ENCODE measurements at regions not wholly inside any gene's neighbourhood (a gene's known extent, or its start where the extent isn't known, plus 50 kb on each side); places are given as distances from the start of the nearest gene placed in this dataset.

- Mint-ChIP-seq H3K36me3 (no peaks in the 10 kb centered on the region), H3K27me3 (peaks cover 4 to 13% of the 10 kb centered on the region in 2 donors), H3K4me3 (no peak overlapping the region), H3K27ac (no peak overlapping the region), H3K4me1 (no peaks in the 10 kb centered on the region), H3K9me3 (peaks cover 3 to 16% (median 6%) of the 10 kb centered on the region in 3 donors)
- ChIA-PET POLR2A (interaction anchor here in 1 of 2 donors (0.6 to 0.7 kb wide), 2 partner anchors 483 to 1409 kb away, joined by 3 read pairs; no protein-coding TSS in a partner anchor), CTCF (interaction anchor here (0.6 to 0.7 kb wide), 3 partner anchors 63 to 465 kb away, joined by 3 to 6 read pairs (median 4); no protein-coding TSS in a partner anchor)
- DNase-seq (no peak), ATAC-seq (replicated peaks in 1 of 4) (no peak)
- peaks cover 0 to 3% of the 10 kb centered on the region in 2 experiments for H3K27me3 ChIP-seq (replicated peaks in 1 of 2; ENCODE audit: control insufficient read depth in 2 of 2, extremely low read depth in 1 of 2, insufficient read depth in 2 of 2, low read length in 1 of 2)
- peaks cover 2% of the 10 kb centered on the region for H3K9me3 ChIP-seq
- no peak overlapping the region for H3K27ac ChIP-seq (ENCODE audit: low read length)
- H3K36me3 ChIP-seq (ENCODE audit: control insufficient read depth in 2 of 2, extremely low read depth in 1 of 2, insufficient read depth in 1 of 2, low read length in 1 of 2): no peaks in the 10 kb centered on the region
- H3K4me3 ChIP-seq (ENCODE audit: control insufficient read depth in 1 of 2, extremely low read depth in 1 of 2, low read length in 1 of 2): no peak overlapping the region
- 80% methylated on average over 1 of the region's 5 CpGs for WGBS (ENCODE audit: insufficient coverage)
- H3K4me1 ChIP-seq (ENCODE audit: control insufficient read depth in 1 of 2, extremely low read depth in 1 of 2, insufficient read depth in 2 of 2, low read length in 2 of 2): no peaks in the 10 kb centered on the region
Observed at GRCh38 chr21:35417762-35418161, 368.7 kb upstream of the RUNX1 start.

DNA sequence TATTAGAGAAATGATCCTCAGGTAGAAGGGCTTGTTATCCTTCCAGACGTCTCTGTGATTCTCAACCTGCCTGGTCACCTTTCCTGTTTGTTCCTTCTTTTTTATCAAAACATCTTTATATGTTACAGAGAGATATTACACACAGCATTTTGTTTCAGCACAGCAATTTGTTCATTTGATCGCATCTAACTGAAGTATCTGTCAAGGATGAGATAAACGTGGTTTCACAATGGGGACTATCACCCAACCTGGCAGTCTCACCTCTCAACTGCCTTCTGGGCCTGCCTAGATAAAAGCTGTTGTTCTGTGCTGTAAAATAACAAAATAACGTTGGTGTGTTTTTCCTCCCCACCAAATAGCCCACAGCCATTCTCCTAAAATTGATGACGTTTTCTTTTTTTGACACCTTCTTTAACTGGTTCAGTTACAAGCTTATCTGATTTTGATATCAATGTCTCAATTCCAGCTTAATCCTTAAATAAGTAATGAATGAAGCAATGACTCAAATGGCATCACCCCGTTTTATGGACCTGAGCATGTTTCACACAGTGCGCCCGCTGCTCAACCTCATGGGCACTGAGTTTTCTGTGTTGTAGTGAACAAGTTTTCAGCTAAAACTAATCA, 367.9 kb upstream of the RUNX1 start:
- Histone ChIP-seq H3K9me3 (no peaks in the 10 kb centered on the region), H3K4me3 (ENCODE audit: control insufficient read depth in 1 of 2, extremely low read depth in 1 of 2, low read length in 1 of 2) (no peak overlapping the region), H3K27ac (ENCODE audit: low read length) (no peak overlapping the region), H3K27me3 (replicated peaks in 1 of 2; ENCODE audit: control insufficient read depth in 2 of 2, extremely low read depth in 1 of 2, insufficient read depth in 2 of 2, low read length in 1 of 2) (peaks cover 0 to 3% of the 10 kb centered on the region in 2 experiments), H3K36me3 (ENCODE audit: control insufficient read depth in 2 of 2, extremely low read depth in 1 of 2, insufficient read depth in 1 of 2, low read length in 1 of 2) (no peaks in the 10 kb centered on the region), H3K4me1 (ENCODE audit: control insufficient read depth in 1 of 2, extremely low read depth in 1 of 2, insufficient read depth in 2 of 2, low read length in 2 of 2) (no peaks in the 10 kb centered on the region)
- ChIA-PET POLR2A (no interaction called here), CTCF (no interaction called here)
- Mint-ChIP-seq H3K27me3 (peaks cover 7 to 20% of the 10 kb centered on the region in 2 donors), H3K4me3 (no peak overlapping the region), H3K36me3 (no peaks in the 10 kb centered on the region), H3K27ac (no peak overlapping the region), H3K9me3 (peaks cover 3 to 10% (median 6%) of the 10 kb centered on the region in 3 donors), H3K4me1 (no peaks in the 10 kb centered on the region)
- no peak for DNase-seq
- ATAC-seq (replicated peaks in 1 of 4): no peak
- WGBS (ENCODE audit: insufficient coverage): 100% methylated on average over 1 of the region's 8 CpGs

- Histone ChIP-seq H3K36me3 (ENCODE audit: control insufficient read depth in 2 of 2, extremely low read depth in 1 of 2, insufficient read depth in 1 of 2, low read length in 1 of 2) (no peaks in the 10 kb centered on the region), H3K4me1 (ENCODE audit: control insufficient read depth in 1 of 2, extremely low read depth in 1 of 2, insufficient read depth in 2 of 2, low read length in 2 of 2) (no peaks in the 10 kb centered on the region), H3K9me3 (no peaks in the 10 kb centered on the region), H3K27ac (ENCODE audit: low read length) (no peak overlapping the region), H3K27me3 (replicated peaks in 1 of 2; ENCODE audit: control insufficient read depth in 2 of 2, extremely low read depth in 1 of 2, insufficient read depth in 2 of 2, low read length in 1 of 2) (peaks cover 0 to 6% of the 10 kb centered on the region in 2 experiments), H3K4me3 (ENCODE audit: control insufficient read depth in 1 of 2, extremely low read depth in 1 of 2, low read length in 1 of 2) (no peak overlapping the region)
- DNase-seq (no peak), ATAC-seq (replicated peaks in 1 of 4) (no peak)
- peaks cover 0 to 1% (median 0%) of the 10 kb centered on the region in 3 donors for H3K9me3 Mint-ChIP-seq
- no peak overlapping the region for H3K4me3 Mint-ChIP-seq
- H3K4me1 Mint-ChIP-seq: no peaks in the 10 kb centered on the region
- no peaks in the 10 kb centered on the region for H3K36me3 Mint-ChIP-seq
- ChIA-PET POLR2A (no interaction called here), CTCF (no interaction called here)
- 81% methylated on average over 7 of the region's 7 CpGs for WGBS (ENCODE audit: insufficient coverage)
- no peak overlapping the region for H3K27ac Mint-ChIP-seq
- H3K27me3 Mint-ChIP-seq: peaks cover 7 to 25% of the 10 kb centered on the region in 2 donors
Observed at GRCh38 chr21:35414507-35415139, 365.5 kb upstream of the RUNX1 start.

DNA sequence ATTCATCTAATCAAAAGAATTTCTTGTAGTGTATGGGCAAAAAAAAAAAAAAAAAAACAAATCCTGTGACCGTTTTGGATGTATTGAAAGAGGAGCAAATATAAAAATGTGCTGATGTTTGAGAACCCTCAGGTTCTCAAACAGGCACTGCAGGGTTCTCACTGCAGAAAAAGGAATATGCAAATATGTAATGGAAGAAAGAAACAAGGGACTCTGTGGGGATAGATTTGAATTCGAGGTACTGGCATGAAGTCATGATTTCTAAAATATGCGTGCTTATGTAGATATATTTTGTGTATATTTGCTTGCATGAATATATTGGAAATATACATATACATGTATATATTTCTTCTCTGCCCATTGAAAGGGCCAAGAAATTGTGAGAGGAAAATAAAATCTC, 365.0 kb upstream of the RUNX1 start:
- H3K9me3 Mint-ChIP-seq: no peaks in the 10 kb centered on the region
- no peak overlapping the region for H3K4me3 ChIP-seq (ENCODE audit: control insufficient read depth in 1 of 2, extremely low read depth in 1 of 2, low read length in 1 of 2)
- no peak overlapping the region for H3K27ac Mint-ChIP-seq
- no peaks in the 10 kb centered on the region for H3K36me3 ChIP-seq (ENCODE audit: control insufficient read depth in 2 of 2, extremely low read depth in 1 of 2, insufficient read depth in 1 of 2, low read length in 1 of 2)
- peaks cover 0 to 3% (median 2%) of the 10 kb centered on the region in 3 donors for H3K4me1 Mint-ChIP-seq
- no peaks in the 10 kb centered on the region for H3K4me1 ChIP-seq (ENCODE audit: control insufficient read depth in 1 of 2, extremely low read depth in 1 of 2, insufficient read depth in 2 of 2, low read length in 2 of 2)
- DNase-seq (no peak), ATAC-seq (replicated peaks in 1 of 4) (no peak)
- no peak overlapping the region for H3K4me3 Mint-ChIP-seq
- POLR2A ChIA-PET: no interaction called here
- peaks cover 0 to 6% of the 10 kb centered on the region in 2 experiments for H3K27me3 ChIP-seq (replicated peaks in 1 of 2; ENCODE audit: control insufficient read depth in 2 of 2, extremely low read depth in 1 of 2, insufficient read depth in 2 of 2, low read length in 1 of 2)
- H3K27me3 Mint-ChIP-seq: peaks cover 9 to 25% of the 10 kb centered on the region in 2 donors
- no peak overlapping the region for H3K27ac ChIP-seq (ENCODE audit: low read length)
- CTCF ChIA-PET: no interaction called here
- H3K9me3 ChIP-seq: no peaks in the 10 kb centered on the region
- H3K36me3 Mint-ChIP-seq: no peaks in the 10 kb centered on the region
- WGBS (ENCODE audit: insufficient coverage): no CpG with 5 or more reads among the region's 3 CpGs

GRCh38 chr21:35412231-35412630, 363.1 kb upstream of the RUNX1 start:
- no peaks in the 10 kb centered on the region for H3K36me3 Mint-ChIP-seq
- DNase-seq (no peak), ATAC-seq (replicated peaks in 1 of 4) (no peak)
- Histone ChIP-seq H3K4me1 (ENCODE audit: control insufficient read depth in 1 of 2, extremely low read depth in 1 of 2, insufficient read depth in 2 of 2, low read length in 2 of 2) (no peaks in the 10 kb centered on the region), H3K36me3 (ENCODE audit: control insufficient read depth in 2 of 2, extremely low read depth in 1 of 2, insufficient read depth in 1 of 2, low read length in 1 of 2) (no peaks in the 10 kb centered on the region), H3K4me3 (ENCODE audit: control insufficient read depth in 1 of 2, extremely low read depth in 1 of 2, low read length in 1 of 2) (no peak overlapping the region), H3K9me3 (no peaks in the 10 kb centered on the region), H3K27me3 (replicated peaks in 1 of 2; ENCODE audit: control insufficient read depth in 2 of 2, extremely low read depth in 1 of 2, insufficient read depth in 2 of 2, low read length in 1 of 2) (peaks cover 0 to 6% of the 10 kb centered on the region in 2 experiments), H3K27ac (ENCODE audit: low read length) (no peak overlapping the region)
- peaks cover 10 to 28% of the 10 kb centered on the region in 2 donors for H3K27me3 Mint-ChIP-seq
- ChIA-PET CTCF (interaction anchor here in 1 of 2 donors (0.6 to 0.8 kb wide), 2 partner anchors 19 to 522 kb away, joined by 3 read pairs; no protein-coding TSS in a partner anchor), POLR2A (interaction anchor here in 1 of 2 donors (0.7 kb wide), 1 partner anchor 605 kb away, joined by 5 read pairs; no protein-coding TSS in a partner anchor)
- H3K4me1 Mint-ChIP-seq: peaks cover 4 to 17% (median 9%) of the 10 kb centered on the region in 3 donors
- WGBS (ENCODE audit: insufficient coverage): no CpG with 5 or more reads among the region's 3 CpGs
- no peak overlapping the region for H3K27ac Mint-ChIP-seq
- H3K4me3 Mint-ChIP-seq: no peak overlapping the region
- no peaks in the 10 kb centered on the region for H3K9me3 Mint-ChIP-seq

- H3K4me3 Mint-ChIP-seq: no peak overlapping the region
- WGBS (ENCODE audit: insufficient coverage): 93% methylated on average over 3 of the region's 11 CpGs
- H3K36me3 Mint-ChIP-seq: no peaks in the 10 kb centered on the region
- ATAC-seq (replicated peaks in 1 of 4) (no peak), DNase-seq (no peak)
- ChIA-PET POLR2A (no interaction called here), CTCF (no interaction called here)
- H3K27me3 ChIP-seq (replicated peaks in 1 of 2; ENCODE audit: control insufficient read depth in 2 of 2, extremely low read depth in 1 of 2, insufficient read depth in 2 of 2, low read length in 1 of 2): peaks cover 0 to 6% of the 10 kb centered on the region in 2 experiments
- no peaks in the 10 kb centered on the region for H3K4me1 ChIP-seq (ENCODE audit: control insufficient read depth in 1 of 2, extremely low read depth in 1 of 2, insufficient read depth in 2 of 2, low read length in 2 of 2)
- no peak overlapping the region for H3K27ac Mint-ChIP-seq
- peaks cover 10 to 31% of the 10 kb centered on the region in 2 donors for H3K27me3 Mint-ChIP-seq
- peaks cover 4 to 17% (median 9%) of the 10 kb centered on the region in 3 donors for H3K4me1 Mint-ChIP-seq
- H3K9me3 Mint-ChIP-seq: no peaks in the 10 kb centered on the region
- no peak overlapping the region for H3K4me3 ChIP-seq (ENCODE audit: control insufficient read depth in 1 of 2, extremely low read depth in 1 of 2, low read length in 1 of 2)
- H3K36me3 ChIP-seq (ENCODE audit: control insufficient read depth in 2 of 2, extremely low read depth in 1 of 2, insufficient read depth in 1 of 2, low read length in 1 of 2): no peaks in the 10 kb centered on the region
- H3K27ac ChIP-seq (ENCODE audit: low read length): no peak overlapping the region
- no peaks in the 10 kb centered on the region for H3K9me3 ChIP-seq
Observed at GRCh38 chr21:35411434-35411833, 362.3 kb upstream of the RUNX1 start.
